ENCODE measurements at regions not wholly inside any gene's neighbourhood (a gene's known extent, or its start where the extent isn't known, plus 50 kb on each side); places are given as distances from the start of the nearest gene placed in this dataset.
"Not testable (repeated sequence)": the region's sequence is repeated elsewhere in the genome, so short reads cannot be mapped to it uniquely, and the experiment has no call there.

DNA sequence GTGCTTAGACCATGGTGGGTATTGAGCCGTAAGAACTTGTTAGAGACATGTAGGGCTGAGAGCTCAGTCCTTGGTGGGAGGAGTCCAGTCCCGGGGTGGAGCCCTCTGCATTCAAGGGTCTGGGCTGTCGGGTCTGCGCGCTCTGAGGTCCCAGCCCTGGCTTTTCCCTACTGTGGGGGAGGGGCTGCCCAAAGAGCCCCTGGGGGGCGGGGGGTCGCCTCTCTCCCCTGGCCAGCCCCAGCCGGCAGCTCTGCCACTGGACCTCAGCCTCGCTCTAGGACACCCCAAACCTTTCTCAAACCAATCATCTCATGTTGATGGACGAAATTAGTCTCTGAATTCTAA is 1006.4 kb downstream of the BRD1 start:
- Histone ChIP-seq H3K36me3 (no peaks in the 10 kb centered on the region), H3K4me1 (no peaks in the 10 kb centered on the region), H3K27me3 (no peaks in the 10 kb centered on the region), H3K9me3 (no peaks in the 10 kb centered on the region), H3K27ac (no peak overlapping the region), H3K4me3 (no peak overlapping the region)
- no peak for DNase-seq (ENCODE audit: low spot score in 2 of 2)
- WGBS, 2 donors: 84% methylated on average over 9 to 10 of the region's 10 CpGs
- TF ChIP-seq CTCF (IDR thresholded peaks at IDR 0.05) (no peak), POLR2A (IDR thresholded peaks at IDR 0.05) (no peak)

DNA sequence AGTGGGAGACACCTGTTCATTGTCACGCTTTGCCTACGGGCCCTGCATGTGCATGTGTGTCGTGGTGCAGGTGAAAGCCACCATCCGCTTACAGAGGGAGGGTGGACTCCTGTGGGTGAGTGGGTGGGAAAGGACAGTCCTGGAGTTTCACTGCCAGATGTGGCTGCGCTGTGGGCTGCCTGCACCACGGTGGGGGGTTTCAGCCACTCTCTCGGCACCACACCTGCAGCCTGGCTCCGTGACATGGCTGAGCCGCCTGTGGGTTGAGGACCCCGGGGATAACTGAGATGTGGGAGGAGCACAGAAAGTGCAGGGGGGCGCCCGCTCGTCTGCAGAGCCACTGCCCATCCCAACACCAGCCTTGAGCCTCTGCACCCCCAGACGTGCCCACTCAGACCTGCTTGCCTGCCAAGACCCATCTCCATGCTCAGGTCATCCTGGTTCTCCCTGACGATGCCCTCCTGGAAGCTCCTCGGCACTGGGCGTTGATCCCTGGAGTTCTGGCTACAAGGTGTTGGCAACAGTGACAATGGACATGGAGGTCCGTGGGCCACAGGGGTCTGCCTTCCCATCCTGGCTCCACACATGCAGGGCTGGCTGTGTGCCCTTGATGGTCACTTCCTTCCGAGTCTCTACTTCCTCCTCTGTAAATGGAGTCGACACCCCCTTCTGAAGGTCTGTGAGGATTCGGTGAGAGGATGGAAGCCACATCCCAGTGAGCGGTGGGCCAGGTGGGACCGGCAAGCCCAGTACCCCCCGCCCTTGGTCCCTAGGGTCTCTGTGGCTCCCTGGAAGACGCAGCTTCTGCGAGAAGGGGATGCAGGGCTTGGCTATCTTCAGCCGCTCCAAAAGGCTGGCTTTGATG is 1007.0 kb downstream of the BRD1 start:
- 84 to 85% methylated on average over 25 to 27 of the region's 27 CpGs for WGBS, 2 donors
- H3K9me3 ChIP-seq: no peaks in the 10 kb centered on the region
- DNase-seq (ENCODE audit: low spot score in 2 of 2): no peak
- no peak overlapping the region for H3K4me3 ChIP-seq
- H3K4me1 ChIP-seq: no peaks in the 10 kb centered on the region
- H3K36me3 ChIP-seq: no peaks in the 10 kb centered on the region
- TF ChIP-seq EP300 (IDR thresholded peaks at IDR 0.05) (no peak), POLR2A (IDR thresholded peaks at IDR 0.05) (no peak), CTCF (IDR thresholded peaks at IDR 0.05) (no peak)
- H3K27ac ChIP-seq: no peak overlapping the region
- H3K27me3 ChIP-seq: no peaks in the 10 kb centered on the region

- DNase-seq (ENCODE audit: low spot score in 2 of 2): no peak
- H3K9me3 ChIP-seq: no peaks in the 10 kb centered on the region
- no peaks in the 10 kb centered on the region for H3K36me3 ChIP-seq
- H3K4me3 ChIP-seq: no peak overlapping the region
- 76 to 89% methylated on average over 13 of the region's 13 CpGs for WGBS, 2 donors
- H3K27ac ChIP-seq: no peak overlapping the region
- TF ChIP-seq EP300 (IDR thresholded peaks at IDR 0.05) (no peak), CTCF (IDR thresholded peaks at IDR 0.05) (no peak), POLR2A (IDR thresholded peaks at IDR 0.05) (no peak)
- H3K27me3 ChIP-seq: no peaks in the 10 kb centered on the region
- H3K4me1 ChIP-seq: no peaks in the 10 kb centered on the region
Measured at GRCh38 chr22:48819961-48820360, 1007.7 kb downstream of the BRD1 start.

DNA sequence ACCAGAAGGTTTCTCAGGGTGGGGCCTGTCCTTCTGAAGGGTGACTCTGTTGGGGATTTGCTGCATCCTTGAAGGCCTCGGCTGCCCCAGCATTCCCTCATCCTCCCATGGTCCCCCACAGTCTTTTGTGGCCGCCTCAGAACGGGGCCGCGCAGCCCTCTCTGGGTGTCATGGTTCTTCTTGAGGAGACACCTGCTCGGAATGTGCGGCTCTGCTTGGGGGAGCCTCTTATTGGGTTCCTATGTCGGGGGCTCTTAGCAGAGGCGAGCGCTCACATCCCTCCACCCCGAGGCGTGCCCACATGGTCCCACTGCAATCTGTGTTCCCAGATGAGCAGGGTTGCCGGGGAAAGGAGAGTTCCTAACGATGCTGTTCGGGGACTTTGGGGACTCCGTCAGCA is 1008.4 kb downstream of the BRD1 start:
- no peaks in the 10 kb centered on the region for H3K36me3 ChIP-seq
- no peak overlapping the region for H3K27ac ChIP-seq
- H3K27me3 ChIP-seq: no peaks in the 10 kb centered on the region
- H3K4me3 ChIP-seq: no peak overlapping the region
- peaks cover 0 to 4% (median 0%) of the 10 kb centered on the region in 4 donors for H3K9me3 ChIP-seq
- 94 to 97% methylated on average over 16 of the region's 16 CpGs for WGBS, 2 donors
- no peak for TF ChIP-seq POLR2A (IDR thresholded peaks at IDR 0.05)
- TF ChIP-seq CTCF (IDR thresholded peaks at IDR 0.05): no peak
- TF ChIP-seq EP300 (IDR thresholded peaks at IDR 0.05): no peak
- no peak for DNase-seq (ENCODE audit: low spot score in 2 of 2)
- no peaks in the 10 kb centered on the region for H3K4me1 ChIP-seq

DNA sequence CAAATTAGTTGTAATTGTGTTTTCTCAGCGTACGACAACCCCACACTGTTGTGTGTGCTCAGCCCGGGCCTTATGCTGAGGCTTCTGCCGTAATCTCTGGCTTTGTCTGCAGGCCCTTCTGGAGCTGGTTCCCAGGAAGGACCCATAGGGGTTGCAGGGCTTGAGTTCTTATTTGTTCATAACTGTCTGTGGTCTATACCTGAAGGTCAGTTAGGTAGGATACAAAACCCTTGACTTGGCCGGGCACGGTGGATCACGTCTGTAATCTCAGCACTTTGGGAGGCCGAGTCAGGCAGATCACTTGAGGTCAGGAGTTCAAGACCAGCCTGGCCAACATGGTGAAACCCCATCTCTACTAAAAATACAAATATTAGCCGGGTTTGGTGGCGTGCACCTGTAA is 1010.2 kb downstream of the BRD1 start:
- not testable (repeated sequence) for H3K27ac ChIP-seq; H3K36me3 ChIP-seq; H3K27me3 ChIP-seq; DNase-seq (ENCODE audit: low spot score in 2 of 2); H3K4me3 ChIP-seq; H3K4me1 ChIP-seq; H3K9me3 ChIP-seq
- 93 to 99% methylated on average over 10 of the region's 10 CpGs for WGBS, 2 donors

Data from tibial nerve (tissue), 4 donors.